NCI-H526 treated with DMSO at 0.1 percent for 48 hours (cell line): ENCODE measurements at regions not wholly inside any gene's neighbourhood (a gene's known extent, or its start where the extent isn't known, plus 50 kb on each side); places are given as distances from the start of the nearest gene placed in this dataset.
"Not testable (repeated sequence)": the region's sequence is repeated elsewhere in the genome, so short reads cannot be mapped to it uniquely, and the experiment has no call there.

Experiments used
- DNase-seq: peaks from one replicate; lab custom pipeline; 2025; lab: John Stamatoyannopoulos, UW

DNA sequence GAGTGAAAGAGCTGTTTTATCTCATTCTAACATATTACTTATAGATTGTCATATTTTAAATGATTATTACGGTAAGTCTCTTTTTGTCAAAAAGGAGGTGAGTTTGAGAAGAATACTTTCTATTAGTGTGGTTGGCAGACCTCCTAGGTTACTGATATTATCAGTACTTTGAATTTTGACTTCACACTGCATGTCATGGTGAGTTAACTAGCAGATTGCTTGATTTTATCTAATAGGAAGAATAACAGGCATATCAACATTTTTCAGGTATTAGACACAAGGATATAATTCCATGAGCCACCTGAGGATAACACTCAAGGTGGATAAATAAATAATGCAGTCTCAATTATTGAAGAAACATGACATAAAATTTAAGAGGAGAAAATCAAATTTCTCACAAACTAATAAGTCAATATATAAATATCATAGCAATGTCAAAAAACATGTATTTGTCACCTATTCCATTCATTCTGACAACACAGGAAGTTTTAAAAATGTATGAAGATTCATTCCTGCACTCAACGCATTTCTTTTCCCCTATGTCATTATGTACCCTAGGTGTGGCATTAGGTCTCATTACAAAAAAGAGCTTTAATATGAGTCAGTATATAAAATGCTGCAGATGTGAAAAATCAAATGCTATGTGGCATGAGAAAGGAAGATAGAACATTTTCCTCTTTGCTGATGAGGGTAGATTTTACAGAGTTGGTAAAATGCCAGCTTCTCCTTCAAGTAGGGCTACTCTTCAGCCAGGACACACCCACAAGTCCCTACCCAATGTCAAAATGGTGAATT, 1621.6 kb downstream of the REEP3 start:
- no peak for DNase-seq

GRCh38 chr10:65143723-65144122, 1622.5 kb downstream of the REEP3 start:
- no peak for DNase-seq

DNA sequence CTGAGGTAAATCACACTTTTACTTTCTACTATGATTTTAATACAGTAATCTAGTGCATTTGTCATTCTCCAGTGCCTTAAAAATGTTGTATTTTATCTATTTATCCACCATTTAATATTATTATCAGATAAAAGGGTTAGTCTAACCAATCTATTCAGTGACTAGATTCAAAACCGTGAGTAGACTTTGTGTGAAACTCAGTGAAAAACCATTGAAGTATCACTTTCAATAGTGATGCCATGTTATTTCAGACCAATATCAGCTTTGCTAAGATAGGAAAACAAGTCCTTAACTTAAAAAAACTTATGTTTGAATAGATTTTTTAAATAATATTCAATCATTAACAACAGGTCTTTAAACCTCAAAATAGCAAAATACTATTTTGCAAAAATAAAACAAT, 1628.7 kb downstream of the REEP3 start:
- DNase-seq: no peak

DNA sequence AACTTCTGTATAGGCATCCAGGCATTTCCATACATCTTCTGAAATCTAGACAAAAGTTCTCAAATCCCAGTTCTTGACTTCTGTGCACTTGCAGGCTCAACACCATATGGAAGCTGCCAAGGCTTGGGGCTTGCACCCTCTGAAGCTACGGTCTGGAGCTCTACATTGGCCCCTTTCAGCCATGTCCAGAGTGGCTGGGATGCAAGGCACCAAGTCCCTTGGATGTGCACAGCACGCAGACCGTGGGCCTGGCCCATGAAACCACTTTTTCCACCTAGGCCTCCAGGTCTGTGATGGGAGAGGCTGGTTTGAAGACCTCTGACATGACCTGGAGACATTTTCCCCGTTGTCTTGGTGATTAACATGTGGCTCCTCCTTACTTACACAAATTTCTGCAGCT, 1645.1 kb downstream of the REEP3 start:
- no peak for DNase-seq

DNA sequence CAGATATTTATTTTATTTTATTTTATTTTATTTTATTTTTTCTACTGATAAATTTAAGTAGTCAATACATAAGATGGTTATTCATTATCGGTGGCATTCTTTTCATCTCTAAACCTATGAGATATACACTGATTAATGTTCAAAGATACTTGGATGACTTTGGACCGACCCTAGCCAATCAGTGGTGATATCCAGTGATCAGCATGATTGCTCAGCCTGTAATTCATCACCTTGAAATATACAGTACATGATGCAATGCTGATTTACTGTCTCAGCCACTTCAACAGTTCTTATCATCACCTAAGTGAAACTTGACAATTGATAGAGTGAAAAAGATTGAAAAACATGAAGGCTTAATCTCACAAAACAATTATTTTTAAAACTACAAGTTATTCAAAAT, 1651.0 kb downstream of the REEP3 start:
- DNase-seq: no peak

DNA sequence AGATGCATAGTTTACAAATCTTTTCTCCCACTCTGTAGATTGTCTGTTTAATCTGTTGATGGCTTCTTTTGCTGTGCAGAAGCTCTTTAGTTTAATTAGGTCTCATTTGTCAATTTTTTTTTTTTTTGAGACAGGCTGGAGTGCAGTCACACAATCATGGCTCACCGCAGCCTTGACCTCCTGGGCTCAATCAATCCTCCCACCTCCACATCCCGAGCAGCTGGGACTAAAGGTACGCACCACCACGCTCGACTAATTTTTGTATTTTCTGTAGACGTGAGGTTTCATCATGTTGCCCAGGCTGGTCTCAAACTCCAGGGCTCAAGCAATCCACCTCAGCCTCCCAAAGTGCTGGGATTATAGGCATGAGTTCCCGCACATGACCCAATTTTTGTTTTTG, 1655.8 kb downstream of the REEP3 start:
- DNase-seq: no peak

- DNase-seq: no peak
Measured at GRCh38 chr10:65183236-65183635, 1662.0 kb downstream of the REEP3 start.

GRCh38 chr10:65186668-65187067, 1665.5 kb downstream of the REEP3 start:
- not testable (repeated sequence) for DNase-seq

DNA sequence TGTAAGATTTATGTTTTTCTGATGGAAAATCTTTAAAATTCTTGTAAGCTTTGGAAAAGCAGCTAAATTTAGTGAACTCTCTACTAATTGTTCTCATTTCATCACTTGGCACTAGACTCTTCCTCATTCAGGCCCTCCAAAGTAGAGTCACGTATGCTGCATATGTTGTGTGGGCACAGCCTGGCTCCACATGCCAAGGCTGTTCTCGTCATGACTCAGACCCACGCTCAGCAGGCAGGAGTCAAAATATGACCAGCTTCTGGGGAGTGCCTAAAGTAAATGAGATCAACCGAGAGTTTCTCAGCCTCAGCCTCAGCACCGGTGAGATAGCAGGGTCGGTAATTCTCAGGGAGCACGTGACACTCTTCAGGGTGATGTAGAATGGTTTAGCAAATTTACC, 1672.9 kb downstream of the REEP3 start:
- no peak for DNase-seq

GRCh38 chr10:65194555-65194954, 1673.4 kb downstream of the REEP3 start:
- DNase-seq: no peak

- no peak for DNase-seq
Measured at GRCh38 chr10:65196111-65196510, 1674.9 kb downstream of the REEP3 start.

- DNase-seq: no peak
Measured at GRCh38 chr10:65197935-65198334, 1676.7 kb downstream of the REEP3 start.

- DNase-seq: no peak
Measured at GRCh38 chr10:65201491-65201890, 1680.3 kb downstream of the REEP3 start.

DNA sequence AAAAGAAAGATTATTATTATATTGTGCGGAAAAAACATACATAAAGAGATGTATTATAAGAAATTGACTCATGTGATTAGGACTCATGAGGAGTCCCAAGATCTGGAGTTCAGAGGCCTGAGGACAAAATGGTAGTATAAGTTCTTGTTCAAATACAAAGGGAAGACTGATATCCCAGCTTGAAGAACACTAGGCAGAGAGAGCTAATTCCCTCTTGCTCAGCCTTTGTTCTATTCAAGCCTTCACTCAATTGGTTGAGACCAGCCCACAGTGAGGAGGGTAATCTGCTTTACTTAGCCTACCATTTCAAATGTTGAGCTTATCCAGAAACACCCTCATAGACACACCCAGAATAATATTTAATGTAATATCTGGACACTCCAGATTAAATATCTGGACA, 1683.8 kb downstream of the REEP3 start:
- no peak for DNase-seq

GRCh38 chr10:65213170-65213569, 1692.0 kb downstream of the REEP3 start:
- no peak for DNase-seq

GRCh38 chr10:65219444-65219843, 1698.2 kb downstream of the REEP3 start:
- no peak for DNase-seq

DNA sequence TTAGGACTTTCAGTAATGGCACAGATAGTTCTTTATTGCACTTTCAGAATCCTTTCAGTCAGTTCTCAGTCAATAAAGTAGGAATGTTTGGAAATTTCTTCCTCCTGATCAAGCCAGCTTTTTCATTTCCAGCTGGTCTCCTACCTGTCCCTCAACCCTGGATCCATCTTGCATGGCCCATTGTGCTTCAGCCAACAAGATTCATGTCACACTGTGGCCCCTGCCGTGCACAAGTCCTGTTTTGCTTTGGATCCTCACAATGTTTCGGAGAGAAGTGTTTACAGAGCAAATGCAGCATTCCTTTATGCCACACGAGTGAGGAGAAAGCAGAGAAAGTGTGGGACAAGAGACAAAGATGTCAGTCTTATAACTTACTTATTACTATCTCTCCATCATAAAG, 1694.7 kb upstream of the LRRTM3 start:
- no peak for DNase-seq

DNA sequence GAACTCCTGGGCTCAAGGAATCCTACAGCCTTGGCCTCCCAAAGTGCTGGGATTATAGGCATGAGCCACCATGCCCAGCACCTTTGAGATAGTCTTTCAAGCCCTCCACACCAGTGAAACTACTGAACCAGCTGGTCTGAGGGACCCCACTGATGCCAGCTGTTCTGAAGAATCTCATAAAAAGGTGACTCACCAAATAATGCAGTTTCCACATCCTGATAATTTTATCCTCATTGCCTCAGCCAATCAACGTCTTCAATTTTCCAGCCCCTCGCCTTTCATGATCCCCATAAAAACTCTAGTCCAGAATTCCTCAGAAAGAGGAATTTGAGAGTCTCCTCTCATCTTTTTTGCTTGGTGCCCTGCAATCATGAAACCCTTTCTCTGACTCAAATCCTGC, 1691.6 kb upstream of the LRRTM3 start:
- DNase-seq: no peak

- DNase-seq: no peak
Measured at GRCh38 chr10:65235266-65235665, 1690.6 kb upstream of the LRRTM3 start.

- no peak for DNase-seq
Measured at GRCh38 chr10:65235846-65236245, 1690.0 kb upstream of the LRRTM3 start.

DNA sequence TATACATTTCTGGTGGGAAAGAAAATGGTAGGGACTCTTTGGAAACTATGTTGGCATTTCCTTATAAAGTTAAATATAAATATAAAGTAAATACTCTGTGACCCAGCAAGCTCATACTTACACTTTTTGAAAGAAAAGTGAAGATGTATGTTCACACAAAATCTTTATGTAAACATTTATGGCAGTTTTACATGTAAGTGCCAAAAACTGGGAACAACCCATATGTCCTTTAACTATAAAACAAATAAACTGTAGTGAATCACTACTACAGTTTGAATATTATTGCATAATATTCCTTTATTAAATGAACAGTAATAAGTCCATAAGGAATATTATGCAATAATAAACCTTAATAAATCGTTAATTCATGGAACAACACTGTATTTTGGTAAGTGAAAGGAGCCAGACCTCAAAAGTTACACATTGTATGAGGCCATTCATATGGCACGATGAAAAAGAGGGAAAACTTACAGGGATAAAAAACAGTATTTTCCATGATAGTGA, 1660.3 kb upstream of the LRRTM3 start:
- DNase-seq: no peak

- not testable (repeated sequence) for DNase-seq
Measured at GRCh38 chr10:65269551-65269950, 1656.3 kb upstream of the LRRTM3 start.

DNA sequence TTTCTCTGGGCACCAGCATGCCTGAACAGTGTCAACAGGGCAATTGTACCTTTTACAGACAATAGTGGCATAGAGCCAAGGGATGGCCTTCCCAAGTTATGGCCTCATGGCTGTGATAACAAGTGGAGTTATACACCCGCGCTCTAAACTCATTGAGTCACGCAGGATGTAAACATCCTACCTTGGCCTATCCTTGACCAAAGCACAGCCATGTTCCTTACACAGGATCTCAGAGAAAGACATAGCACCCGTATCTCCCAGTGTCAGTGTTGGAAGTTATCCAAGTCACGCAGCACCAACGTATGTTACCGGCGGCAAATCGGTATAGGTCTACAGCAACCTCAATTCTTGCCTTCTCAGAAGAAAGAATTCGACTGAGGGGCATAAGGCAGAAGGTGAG, 1654.9 kb upstream of the LRRTM3 start:
- no peak for DNase-seq

- DNase-seq: no peak
Measured at GRCh38 chr10:65273115-65273514, 1652.7 kb upstream of the LRRTM3 start.
